ENCODE measurements at regions not wholly inside any gene's neighbourhood (a gene's known extent, or its start where the extent isn't known, plus 50 kb on each side); places are given as distances from the start of the nearest gene placed in this dataset.

DNA sequence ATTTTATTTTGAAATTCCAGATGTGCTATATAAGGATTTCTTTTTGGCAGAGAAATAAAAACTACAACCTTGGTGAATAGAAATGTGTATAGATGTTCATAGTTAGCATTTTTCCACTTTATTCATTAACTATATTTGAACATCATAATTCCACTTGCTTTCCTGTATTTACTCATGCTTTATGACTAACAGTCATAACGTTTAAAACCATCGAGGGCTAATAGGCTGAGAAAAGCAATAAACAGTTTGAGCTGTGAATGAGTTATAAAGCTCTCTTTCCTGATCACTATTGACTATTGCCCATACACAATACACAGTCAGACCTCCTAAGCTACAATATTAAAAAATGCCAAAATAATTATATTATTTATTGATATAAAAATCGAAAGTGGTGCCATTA, 502.1 kb upstream of the RASGRP1 start:
- Histone ChIP-seq H3K27me3 (ENCODE audit: control insufficient read depth in 3 of 3, insufficient read depth in 3 of 3, low read length in 2 of 3) (no peaks in the 10 kb centered on the region), H3K4me3 (no peak overlapping the region), H3K9ac (ENCODE audit: insufficient read depth in 1 of 2, low read length in 2 of 2) (no peak overlapping the region), H3K36me3 (ENCODE audit: control insufficient read depth in 4 of 4, insufficient read depth in 4 of 4, low read length in 4 of 4) (no peaks in the 10 kb centered on the region), H3K4me1 (ENCODE audit: control insufficient read depth in 5 of 5, insufficient read depth in 5 of 5, low read length in 5 of 5) (peaks cover 0 to 2% (median 0%) of the 10 kb centered on the region in 5 donors), H3K27ac (ENCODE audit: low read depth in 1 of 2, low read length in 1 of 2) (no peak overlapping the region), H3K9me3 (ENCODE audit: control insufficient read depth in 4 of 4, insufficient read depth in 3 of 4, low read length in 3 of 4) (no peaks in the 10 kb centered on the region)
- 63 to 92% methylated on average over 3 of the region's 3 CpGs for WGBS, 2 donors
- DNase-seq (no peak), ATAC-seq (ENCODE audit: insufficient read depth, low FRiP score) (no peak)
- TF ChIP-seq CTCF (IDR thresholded peaks at IDR 0.05; ENCODE audit: control extremely low read depth, extremely low read depth), result no peak

DNA sequence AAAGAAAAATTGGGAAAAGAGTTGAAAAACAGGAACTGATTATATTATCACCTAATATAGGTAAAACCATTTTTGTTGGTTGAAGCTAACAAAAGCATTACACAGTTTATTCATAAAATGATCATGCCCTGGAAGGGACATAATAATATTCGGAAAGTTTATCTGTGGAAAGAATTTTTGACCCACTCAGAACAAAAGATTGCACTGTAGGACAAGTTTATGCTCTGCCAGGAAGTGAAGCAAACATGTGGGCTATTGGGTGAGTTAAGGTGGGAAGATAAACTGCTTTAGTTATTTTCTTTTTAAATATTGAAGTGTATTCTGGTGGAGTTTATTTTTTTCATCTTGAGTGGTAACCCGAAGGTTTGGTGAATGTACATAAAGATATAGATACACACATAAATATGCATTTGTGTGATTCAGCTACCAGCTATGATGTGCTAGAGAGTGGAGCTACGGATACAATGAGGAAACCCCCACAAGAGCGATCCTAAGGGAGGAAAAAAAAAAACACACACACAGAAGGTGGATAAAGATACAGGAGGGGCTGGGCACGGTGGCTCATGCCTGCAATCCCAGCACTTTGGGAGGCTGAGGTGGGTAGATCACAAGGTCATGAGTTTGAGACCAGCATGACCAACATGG, 506.4 kb upstream of the THBS1 start:
- no peak for DNase-seq
- no peak for ATAC-seq (ENCODE audit: insufficient read depth, low FRiP score)

GRCh38 chr15:39075311-39075710, 505.6 kb upstream of the THBS1 start:
- DNase-seq, result no peak
- Histone ChIP-seq H3K4me3 (no peak overlapping the region), H3K27ac (ENCODE audit: low read depth in 1 of 2, low read length in 1 of 2) (no peak overlapping the region), H3K36me3 (ENCODE audit: control insufficient read depth in 4 of 4, insufficient read depth in 4 of 4, low read length in 4 of 4) (no peaks in the 10 kb centered on the region), H3K4me1 (ENCODE audit: control insufficient read depth in 5 of 5, insufficient read depth in 5 of 5, low read length in 5 of 5) (peaks cover 0 to 8% (median 0%) of the 10 kb centered on the region in 5 donors), H3K27me3 (ENCODE audit: control insufficient read depth in 3 of 3, insufficient read depth in 3 of 3, low read length in 2 of 3) (no peaks in the 10 kb centered on the region), H3K9ac (ENCODE audit: insufficient read depth in 1 of 2, low read length in 2 of 2) (no peak overlapping the region), H3K9me3 (ENCODE audit: control insufficient read depth in 4 of 4, insufficient read depth in 3 of 4, low read length in 3 of 4) (no peaks in the 10 kb centered on the region)
- WGBS, 2 donors, result 50 to 60% methylated on average over 3 of the region's 3 CpGs
- no peak for ATAC-seq (ENCODE audit: insufficient read depth, low FRiP score)
- TF ChIP-seq CTCF (IDR thresholded peaks at IDR 0.05; ENCODE audit: control extremely low read depth, extremely low read depth), result no peak

More for the DNA sequence above, 506.4 kb upstream of the THBS1 start:
- no peak overlapping the region for H3K4me3 ChIP-seq
- WGBS, 2 donors, result 73 to 79% methylated on average over 5 of the region's 5 CpGs
- H3K9me3 ChIP-seq (ENCODE audit: control insufficient read depth in 4 of 4, insufficient read depth in 3 of 4, low read length in 3 of 4), result no peaks in the 10 kb centered on the region
- peaks cover 0 to 7% (median 0%) of the 10 kb centered on the region in 5 donors for H3K4me1 ChIP-seq (ENCODE audit: control insufficient read depth in 5 of 5, insufficient read depth in 5 of 5, low read length in 5 of 5)
- H3K27ac ChIP-seq (ENCODE audit: low read depth in 1 of 2, low read length in 1 of 2), result no peak overlapping the region
- H3K9ac ChIP-seq (ENCODE audit: insufficient read depth in 1 of 2, low read length in 2 of 2), result no peak overlapping the region
- H3K36me3 ChIP-seq (ENCODE audit: control insufficient read depth in 4 of 4, insufficient read depth in 4 of 4, low read length in 4 of 4), result no peaks in the 10 kb centered on the region
- H3K27me3 ChIP-seq (ENCODE audit: control insufficient read depth in 3 of 3, insufficient read depth in 3 of 3, low read length in 2 of 3), result no peaks in the 10 kb centered on the region
- no peak for TF ChIP-seq CTCF (IDR thresholded peaks at IDR 0.05; ENCODE audit: control extremely low read depth, extremely low read depth)
